GM12878 (cell line): ENCODE measurements at regions not wholly inside any gene's neighbourhood (a gene's known extent, or its start where the extent isn't known, plus 50 kb on each side); places are given as distances from the start of the nearest gene placed in this dataset.

Experiments
- ATAC-seq: fragments of 200-7000 bp; cut with Tn5 transposase; 3 replicates; pipeline ENCODE4 v1.9.1; 2020; ENCODE audit warnings: mild to moderate bottlenecking, moderate library complexity
- BruUV-seq: library from RNA; stranded (reverse); fragments of 400-500 nt; replicated peaks from 2 replicates; lab custom pipeline; 2021; lab: Mats Ljungman, UMichigan
- CTCF ChIA-PET: fragments of 300-600 bp; sonication (Branson Sonifier 250); formaldehyde crosslinking; extraction: SDS; loops from one replicate; lab custom pipeline; 2021; ENCODE audit warnings: inconsistent platforms; lab: Yijun Ruan, JAX
- POLR2A ChIA-PET: fragments of 350-600 bp; formaldehyde crosslinking; extraction: SDS; loops from one replicate; lab custom pipeline; 2021; ENCODE audit warnings: inconsistent platforms; lab: Charles Lee
- RAD21 ChIA-PET: fragments of 300-600 bp; sonication (Branson Sonifier 250); formaldehyde crosslinking; loops from one replicate; lab custom pipeline; 2023; ENCODE audit warnings: antibody characterized with exemption; ENCODE audit not compliant: unreplicated experiment; lab: Charles Lee
- SMC1A ChIA-PET: fragments of 300-600 bp; sonication (Branson Sonifier 250); formaldehyde crosslinking; loops from one replicate; lab custom pipeline; 2023; ENCODE audit not compliant: unreplicated experiment, uncharacterized antibody; lab: Charles Lee
- DNase-seq: peaks from one replicate; pipeline ENCODE4 v3.0.0-alpha.2; 2011; ENCODE audit warnings: low read depth, low spot score
- FAIRE-seq: peaks from 3 replicates; lab custom pipeline; 2011; peaks lifted over from hg19 to GRCh38; lab: Jason Lieb, UNC
- H2AFZ ChIP-seq: 2 replicates; pipeline ENCODE4 v1.6.0; 2011; ENCODE audit warnings: low read depth, low read length, control low read depth; ENCODE audit not compliant: control insufficient read depth
- H3K27ac ChIP-seq: 2 replicates; pipeline ENCODE4 v1.5.1; 2011; ENCODE audit warnings: control low read depth; ENCODE audit not compliant: control insufficient read depth, insufficient read depth
- H3K27me3 ChIP-seq, 2 experiments: replicated peaks in 1 of 2; 2 replicates each; pipeline versions ENCODE4 v1.6.0 to v1.6.1; 2011; ENCODE audit warnings: low read length in 1 of 2; ENCODE audit not compliant: control insufficient read depth in 2 of 2, insufficient read depth in 2 of 2
- H3K36me3 ChIP-seq, 2 experiments: 2 replicates each; pipeline ENCODE4 v1.5.1; 2011; ENCODE audit warnings: low read length in 1 of 2; ENCODE audit not compliant: control insufficient read depth in 2 of 2, insufficient read depth in 2 of 2
- H3K4me1 ChIP-seq: 2 replicates; pipeline ENCODE4 v1.6.1; 2011; ENCODE audit warnings: mild to moderate bottlenecking, low read length, moderate library complexity, mixed read lengths; ENCODE audit not compliant: control insufficient read depth, insufficient read depth
- H3K4me2 ChIP-seq: 2 replicates; pipeline ENCODE4 v1.6.0; 2011; ENCODE audit warnings: control low read depth; ENCODE audit not compliant: control insufficient read depth, insufficient read depth
- H3K4me3 ChIP-seq: fragments of 200-600 bp; sonication (generic); 2 replicates; pipeline ENCODE4 v1.5.1; 2016
- H3K79me2 ChIP-seq: 2 replicates; pipeline ENCODE4 v1.6.0; 2011; ENCODE audit warnings: low read length; ENCODE audit not compliant: control insufficient read depth, insufficient read depth
- H3K9ac ChIP-seq: 2 replicates; pipeline ENCODE4 v1.8.0; 2011; ENCODE audit warnings: low read length, control low read depth, mixed read lengths; ENCODE audit not compliant: control insufficient read depth, insufficient read depth
- H3K9me3 ChIP-seq: replicated peaks from 3 replicates; pipeline ENCODE4 v1.5.1; 2011; ENCODE audit warnings: mild to moderate bottlenecking, low read length; ENCODE audit not compliant: control insufficient read depth, insufficient read depth
- H4K20me1 ChIP-seq: 2 replicates; pipeline ENCODE4 v1.6.0; 2011; ENCODE audit not compliant: control insufficient read depth, insufficient read depth
- CBX3 ChIP-seq: fragments of 200-600 bp; sonication (generic); IDR thresholded peaks from 2 replicates; pipeline ENCODE4 v1.6.1; 2016; ENCODE audit warnings: low read depth, borderline replicate concordance
- ELK1 ChIP-seq: IDR thresholded peaks from 2 replicates; pipeline ENCODE4 v1.6.1; 2012; ENCODE audit warnings: low read depth, low read length, improper control_type of control experiment
- JUND ChIP-seq: IDR thresholded peaks from 2 replicates; pipeline ENCODE4 v1.6.1; 2012; ENCODE audit warnings: low read depth, mild to moderate bottlenecking, low read length, improper control_type of control experiment, moderate library complexity
- KAT2A ChIP-seq: conservative IDR thresholded peaks from 2 replicates; pipeline ENCODE4 v1.6.1; 2011; ENCODE audit warnings: low read depth, low read length; ENCODE audit not compliant: control insufficient read depth
- MAX ChIP-seq: IDR thresholded peaks from 2 replicates; pipeline ENCODE4 v1.6.1; 2012; ENCODE audit warnings: low read depth, low read length, improper control_type of control experiment
- MEF2B ChIP-seq: fragments of 450-650 bp; IDR thresholded peaks from 2 replicates; pipeline ENCODE4 v1.6.1; 2018; ENCODE audit warnings: mild to moderate bottlenecking, moderate library complexity; ENCODE audit not compliant: partially characterized antibody, poor library complexity, severe bottlenecking
- NKRF ChIP-seq: fragments of 450-650 bp; conservative IDR thresholded peaks from 2 replicates; pipeline ENCODE4 v1.6.1; 2017; ENCODE audit warnings: mild to moderate bottlenecking, moderate library complexity
- NRF1 ChIP-seq: conservative IDR thresholded peaks from 2 replicates; pipeline ENCODE4 v1.6.1; 2011; ENCODE audit warnings: mild to moderate bottlenecking, low read depth, low read length, improper control_type of control experiment
- PAX8 ChIP-seq: fragments of 450-650 bp; IDR thresholded peaks from 2 replicates; pipeline ENCODE4 v1.6.1; 2017; ENCODE audit warnings: mild to moderate bottlenecking, moderate library complexity
- POLR2A ChIP-seq: IDR thresholded peaks from 2 replicates; pipeline ENCODE4 v1.6.1; 2011; ENCODE audit warnings: low read depth, mild to moderate bottlenecking, low read length
- SMARCA5 ChIP-seq: fragments of 450-650 bp; IDR thresholded peaks from 2 replicates; pipeline ENCODE4 v1.6.1; 2017; ENCODE audit warnings: mild to moderate bottlenecking
- SP1 ChIP-seq: IDR thresholded peaks from one replicate; pipeline ENCODE4 v1.6.1; 2011; ENCODE audit warnings: low read depth, low read length
- SPI1 ChIP-seq: IDR thresholded peaks from 2 replicates; pipeline ENCODE4 v1.6.1; 2011; ENCODE audit warnings: low read depth, mild to moderate bottlenecking, low read length, moderate library complexity, borderline replicate concordance; ENCODE audit not compliant: insufficient read depth
- STAT3 ChIP-seq: IDR thresholded peaks from 2 replicates; pipeline ENCODE4 v1.6.1; 2011; ENCODE audit warnings: low read depth, low read length, improper control_type of control experiment
- TCF12 ChIP-seq: IDR thresholded peaks from 2 replicates; pipeline ENCODE4 v1.6.1; 2011; ENCODE audit warnings: low read depth, mild to moderate bottlenecking, low read length
- ZBED1 ChIP-seq: IDR thresholded peaks from 2 replicates; pipeline ENCODE4 v1.6.1; 2016; ENCODE audit warnings: borderline replicate concordance
- ZBTB33 ChIP-seq: fragments of 450-650 bp; IDR thresholded peaks from 2 replicates; pipeline ENCODE4 v1.6.1; 2017; ENCODE audit warnings: mild to moderate bottlenecking
- ZBTB40 ChIP-seq: fragments of 450-650 bp; IDR thresholded peaks from 2 replicates; pipeline ENCODE4 v1.6.1; 2016; ENCODE audit warnings: mild to moderate bottlenecking, moderate library complexity, borderline replicate concordance
- ZNF217 ChIP-seq: fragments of 450-650 bp; IDR thresholded peaks from 2 replicates; pipeline ENCODE4 v1.6.1; 2017; ENCODE audit warnings: antibody characterized with exemption, mild to moderate bottlenecking
- in situ Hi-C: fragments of 300-500 bp; cut with MboI; formaldehyde crosslinking; loops from 9 replicates; pipeline ENCODE4 v1.14.3; 2018; ENCODE audit warnings: mixed read lengths
- intact Hi-C: fragments of 100-400 bp; cut with micrococcal nuclease; formaldehyde crosslinking; loops from one replicate; pipeline ENCODE4 v1.14.2; 2022; ENCODE audit not compliant: unreplicated experiment

GRCh38 chr13:54110597-54110996, 1082.0 kb downstream of the OLFM4 start:
- DNase-seq, result no peak
- Histone ChIP-seq H3K4me2 (no peak overlapping the region), H4K20me1 (no peaks in the 10 kb centered on the region), H3K79me2 (no peaks in the 10 kb centered on the region), H3K4me1 (no peaks in the 10 kb centered on the region), H2AFZ (no peak overlapping the region), H3K9ac (no peak overlapping the region), H3K36me3 (no peaks in the 10 kb centered on the region), H3K9me3 (no peaks in the 10 kb centered on the region), H3K27ac (no peak overlapping the region), H3K27me3 (no peaks in the 10 kb centered on the region), H3K4me3 (no peak overlapping the region)
- no peak for FAIRE-seq
- ATAC-seq, result no peak
- intact Hi-C loops (no loop called here), in situ Hi-C loops (no loop called here)
- CTCF ChIA-PET, result no interaction called here
- no TSS peak for BruUV-seq
- RAD21 ChIA-PET, result no interaction called here
- POLR2A ChIA-PET, result no interaction called here
- SMC1A ChIA-PET, result no interaction called here
- no peak for TF ChIP-seq PAX8
- TF ChIP-seq ELK1, result no peak
- TF ChIP-seq ZBTB33, result no peak
- no peak for TF ChIP-seq SP1
- TF ChIP-seq JUND, result no peak
- no peak for TF ChIP-seq MAX
- TF ChIP-seq ZNF217, result no peak
- TF ChIP-seq KAT2A, result no peak
- no peak for TF ChIP-seq MEF2B
- TF ChIP-seq POLR2A, result no peak
- no peak for TF ChIP-seq ZBED1
- TF ChIP-seq NRF1, result no peak
- no peak for TF ChIP-seq SMARCA5
- no peak for TF ChIP-seq CBX3
- TF ChIP-seq SPI1, result no peak
- no peak for TF ChIP-seq ZBTB40
- no peak for TF ChIP-seq TCF12
- TF ChIP-seq STAT3, result no peak
- no peak for TF ChIP-seq NKRF
